Right lobe of liver (tissue), 6 donors: ENCODE measurements at regions not wholly inside any gene's neighbourhood (a gene's known extent, or its start where the extent isn't known, plus 50 kb on each side); places are given as distances from the start of the nearest gene placed in this dataset.

ENCODE experiments used
- ATAC-seq, 4 donors: fragments of 200-7000 bp; cut with Tn5 transposase; one replicate each; pipeline ENCODE4 v1.9.1; 2020; ENCODE audit warnings: mild to moderate bottlenecking in 4 of 4, moderate library complexity in 4 of 4
- DNase-seq, 3 donors: peaks; one replicate each; pipeline ENCODE4 v3.0.0-alpha.2; 2020
- H3K27ac ChIP-seq, 3 donors: fragments of 200-600 bp; one replicate each; pipeline ENCODE4 v1.8.0; 2022
- H3K27me3 ChIP-seq, 2 donors: fragments of 200-600 bp; one replicate each; pipeline ENCODE4 v1.8.0; 2022
- H3K36me3 ChIP-seq, 4 donors: fragments of 200-600 bp; sonication (generic) in 1 of 4; one replicate each; pipeline versions ENCODE4 v1.5.1 to v1.8.0; 2017 to 2022; ENCODE audit warnings: control low read depth in 1 of 4
- H3K4me1 ChIP-seq, 4 donors: fragments of 200-600 bp; sonication (generic) in 1 of 4; one replicate each; pipeline versions ENCODE4 v1.5.1 to v1.8.0; 2017 to 2022; ENCODE audit warnings: control low read depth in 1 of 4
- H3K4me3 ChIP-seq, 3 donors: fragments of 200-600 bp; one replicate each; pipeline ENCODE4 v1.8.0; 2022
- H3K9me3 ChIP-seq, 4 donors: fragments of 200-600 bp; sonication (generic) in 1 of 4; one replicate each; pipeline versions ENCODE4 v1.5.1 to v1.8.0; 2017 to 2022; ENCODE audit warnings: control low read depth in 1 of 4
- CTCF ChIP-seq, 4 donors: fragments of 200-600 bp in 3 of 4; fragments of 450-650 bp in 1 of 4; IDR thresholded peaks; one replicate each; pipeline versions ENCODE4 v1.5.1 to v1.8.0; 2016 to 2022; ENCODE audit warnings: antibody characterized with exemption in 4 of 4, mild to moderate bottlenecking in 2 of 4
- POLR2A ChIP-seq: fragments of 450-650 bp; IDR thresholded peaks from one replicate; pipeline ENCODE4 v1.6.1; 2017; ENCODE audit warnings: antibody characterized with exemption, mild to moderate bottlenecking
- WGBS: methylation state at CpG from one replicate; pipeline ENCODE4 v1.1.6; 2018; ENCODE audit warnings: low coverage, low lambda C conversion rate; ENCODE audit not compliant: insufficient coverage; ENCODE audit errors: missing lambda C conversion rate; 5-methylcytosine and 5-hydroxymethylcytosine counted together
- intact Hi-C, 2 donors: fragments of 100-400 bp; cut with DNase I; formaldehyde crosslinking; loops; one replicate each; pipeline versions ENCODE4 v1.11.2 to v1.14.1; 2022
- donor health status: DM: no; HTN: yes; CAD: no.
- donor health status: DM: no; HTN: no; CAD: no.
- donor health status: DM: no; HTN: no; CAD: no.
- donor health status: DM: no; HTN: yes; CAD: no.
- donor health status: DM: no; HTN: yes; CAD: no.

- H3K27me3 ChIP-seq, result no peaks in the 10 kb centered on the region
- intact Hi-C loops, result no loop called here
- 44% methylated on average over 9 of the region's 11 CpGs for WGBS
- ATAC-seq, result no peak
- no peak for DNase-seq
- no peak overlapping the region for H3K4me3 ChIP-seq
- no peaks in the 10 kb centered on the region for H3K36me3 ChIP-seq
- no peaks in the 10 kb centered on the region for H3K9me3 ChIP-seq
- H3K27ac ChIP-seq, result no peak overlapping the region
- H3K4me1 ChIP-seq, result no peaks in the 10 kb centered on the region
- no peak for TF ChIP-seq POLR2A
- no peak for TF ChIP-seq CTCF (IDR thresholded peaks at IDR 0.05)
These were observed 1436.3 kb downstream of the TBC1D22A start for GRCh38 chr22:48198489-48199459.

GRCh38 chr22:48197189-48197690 is 1434.8 kb downstream of the TBC1D22A start:
- DNase-seq (no peak), ATAC-seq (no peak)
- Histone ChIP-seq H3K36me3 (no peaks in the 10 kb centered on the region), H3K9me3 (no peaks in the 10 kb centered on the region), H3K27ac (no peak overlapping the region), H3K27me3 (no peaks in the 10 kb centered on the region), H3K4me1 (no peaks in the 10 kb centered on the region), H3K4me3 (no peak overlapping the region)
- intact Hi-C loops, result no loop called here
- TF ChIP-seq POLR2A (no peak), CTCF (IDR thresholded peaks at IDR 0.05) (no peak)
- WGBS, result 58% methylated on average over 1 of the region's 2 CpGs

- DNase-seq (no peak), ATAC-seq (no peak)
- Histone ChIP-seq H3K4me3 (no peak overlapping the region), H3K9me3 (no peaks in the 10 kb centered on the region), H3K4me1 (no peaks in the 10 kb centered on the region), H3K27me3 (no peaks in the 10 kb centered on the region), H3K36me3 (no peaks in the 10 kb centered on the region), H3K27ac (no peak overlapping the region)
- intact Hi-C loops, result no loop called here
- TF ChIP-seq CTCF (IDR thresholded peaks at IDR 0.05), result no peak
- TF ChIP-seq POLR2A, result no peak
- WGBS, result 59% methylated on average over 3 of the region's 3 CpGs
These were observed 1430.5 kb downstream of the TBC1D22A start for GRCh38 chr22:48192920-48193319.

- no peak overlapping the region for H3K4me3 ChIP-seq
- TF ChIP-seq POLR2A (no peak), CTCF (IDR thresholded peaks at IDR 0.05) (no peak)
- intact Hi-C loops, result no loop called here
- ATAC-seq (no peak), DNase-seq (no peak)
- WGBS, result 18% methylated on average over 1 of the region's 1 CpG
- H3K9me3 ChIP-seq, result no peaks in the 10 kb centered on the region
- H3K27ac ChIP-seq, result no peak overlapping the region
- no peaks in the 10 kb centered on the region for H3K36me3 ChIP-seq
- H3K27me3 ChIP-seq, result no peaks in the 10 kb centered on the region
- no peaks in the 10 kb centered on the region for H3K4me1 ChIP-seq
These were observed 1429.6 kb downstream of the TBC1D22A start for GRCh38 chr22:48192071-48192470.
